ENCODE measurements at regions not wholly inside any gene's neighbourhood (a gene's known extent, or its start where the extent isn't known, plus 50 kb on each side); places are given as distances from the start of the nearest gene placed in this dataset.

GRCh38 chr2:440403-440740 is 152.5 kb upstream of the ALKAL2 start:
- TF ChIP-seq, protein P1, sequence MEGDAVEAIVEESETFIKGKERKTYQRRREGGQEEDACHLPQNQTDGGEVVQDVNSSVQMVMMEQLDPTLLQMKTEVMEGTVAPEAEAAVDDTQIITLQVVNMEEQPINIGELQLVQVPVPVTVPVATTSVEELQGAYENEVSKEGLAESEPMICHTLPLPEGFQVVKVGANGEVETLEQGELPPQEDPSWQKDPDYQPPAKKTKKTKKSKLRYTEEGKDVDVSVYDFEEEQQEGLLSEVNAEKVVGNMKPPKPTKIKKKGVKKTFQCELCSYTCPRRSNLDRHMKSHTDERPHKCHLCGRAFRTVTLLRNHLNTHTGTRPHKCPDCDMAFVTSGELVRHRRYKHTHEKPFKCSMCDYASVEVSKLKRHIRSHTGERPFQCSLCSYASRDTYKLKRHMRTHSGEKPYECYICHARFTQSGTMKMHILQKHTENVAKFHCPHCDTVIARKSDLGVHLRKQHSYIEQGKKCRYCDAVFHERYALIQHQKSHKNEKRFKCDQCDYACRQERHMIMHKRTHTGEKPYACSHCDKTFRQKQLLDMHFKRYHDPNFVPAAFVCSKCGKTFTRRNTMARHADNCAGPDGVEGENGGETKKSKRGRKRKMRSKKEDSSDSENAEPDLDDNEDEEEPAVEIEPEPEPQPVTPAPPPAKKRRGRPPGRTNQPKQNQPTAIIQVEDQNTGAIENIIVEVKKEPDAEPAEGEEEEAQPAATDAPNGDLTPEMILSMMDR (IDR thresholded peaks at IDR 0.05), result no peak
- TF ChIP-seq EZH2phosphoT487 (IDR thresholded peaks at IDR 0.05), result no peak
